Sigmoid colon (tissue), 6 donors: ENCODE measurements at regions not wholly inside any gene's neighbourhood (a gene's known extent, or its start where the extent isn't known, plus 50 kb on each side); places are given as distances from the start of the nearest gene placed in this dataset.

Source experiments
- DNase-seq: peaks from one replicate; pipeline ENCODE4 v3.0.0-alpha.2; 2019
- H3K27ac ChIP-seq, 4 donors: fragments of 200-600 bp; sonication (generic); one replicate each; pipeline ENCODE4 v1.5.1; 2016 to 2019; ENCODE audit warnings: mild to moderate bottlenecking in 1 of 4
- H3K27me3 ChIP-seq, 3 donors: fragments of 200-600 bp; sonication (generic); one replicate each; pipeline ENCODE4 v1.5.1; 2019; ENCODE audit warnings: mild to moderate bottlenecking in 1 of 3
- H3K36me3 ChIP-seq, 4 donors: fragments of 200-600 bp; sonication (generic); one replicate each; pipeline ENCODE4 v1.5.1; 2016 to 2019
- H3K4me1 ChIP-seq, 4 donors: fragments of 200-600 bp; sonication (generic); one replicate each; pipeline ENCODE4 v1.5.1; 2017 to 2019
- H3K4me3 ChIP-seq, 4 donors: fragments of 200-600 bp; sonication (generic); one replicate each; pipeline ENCODE4 v1.5.1; 2017 to 2019; ENCODE audit warnings: mild to moderate bottlenecking in 2 of 4, moderate library complexity in 1 of 4
- H3K9me3 ChIP-seq, 4 donors: fragments of 200-600 bp in 3 of 4; sonication (generic) in 3 of 4; one replicate each; pipeline versions ENCODE4 v1.5.1 to v1.6.1; 2013 to 2019
- CTCF ChIP-seq, 4 experiments: fragments of 450-650 bp in 3 of 4; fragments of 200-600 bp in 1 of 4; IDR thresholded peaks; one replicate each; pipeline ENCODE4 v1.5.1; 2016 to 2019; ENCODE audit warnings: antibody characterized with exemption in 4 of 4, mild to moderate bottlenecking in 3 of 4, moderate library complexity in 2 of 4
- EP300 ChIP-seq, 4 donors: sonication (generic); formaldehyde crosslinking; IDR thresholded peaks; one replicate each; pipeline ENCODE4 v1.6.1; 2017; ENCODE audit warnings: antibody characterized with exemption in 4 of 4
- POLR2A ChIP-seq, 2 donors: fragments of 450-650 bp; IDR thresholded peaks; one replicate each; pipeline ENCODE4 v1.6.1; 2016; ENCODE audit warnings: antibody characterized with exemption in 2 of 2, mild to moderate bottlenecking in 2 of 2, moderate library complexity in 2 of 2
- POLR2AphosphoS5 ChIP-seq, 4 donors: sonication (generic); formaldehyde crosslinking; IDR thresholded peaks; one replicate each; pipeline ENCODE4 v1.6.1; 2017; ENCODE audit warnings: antibody characterized with exemption in 4 of 4
- WGBS, 2 donors: extraction: QIAGEN DNeasy Blood & Tissue Kit; methylation state at CpG; one replicate each; pipeline ENCODE4 v1.1.7; 2013; 5-methylcytosine and 5-hydroxymethylcytosine counted together
- intact Hi-C: fragments of 100-400 bp; cut with DNase I; formaldehyde crosslinking; loops from one replicate; pipeline ENCODE4 v1.15.1; 2023
- donor health status: healthy with polysubstance abuse.
- donor health status: healthy.

DNA sequence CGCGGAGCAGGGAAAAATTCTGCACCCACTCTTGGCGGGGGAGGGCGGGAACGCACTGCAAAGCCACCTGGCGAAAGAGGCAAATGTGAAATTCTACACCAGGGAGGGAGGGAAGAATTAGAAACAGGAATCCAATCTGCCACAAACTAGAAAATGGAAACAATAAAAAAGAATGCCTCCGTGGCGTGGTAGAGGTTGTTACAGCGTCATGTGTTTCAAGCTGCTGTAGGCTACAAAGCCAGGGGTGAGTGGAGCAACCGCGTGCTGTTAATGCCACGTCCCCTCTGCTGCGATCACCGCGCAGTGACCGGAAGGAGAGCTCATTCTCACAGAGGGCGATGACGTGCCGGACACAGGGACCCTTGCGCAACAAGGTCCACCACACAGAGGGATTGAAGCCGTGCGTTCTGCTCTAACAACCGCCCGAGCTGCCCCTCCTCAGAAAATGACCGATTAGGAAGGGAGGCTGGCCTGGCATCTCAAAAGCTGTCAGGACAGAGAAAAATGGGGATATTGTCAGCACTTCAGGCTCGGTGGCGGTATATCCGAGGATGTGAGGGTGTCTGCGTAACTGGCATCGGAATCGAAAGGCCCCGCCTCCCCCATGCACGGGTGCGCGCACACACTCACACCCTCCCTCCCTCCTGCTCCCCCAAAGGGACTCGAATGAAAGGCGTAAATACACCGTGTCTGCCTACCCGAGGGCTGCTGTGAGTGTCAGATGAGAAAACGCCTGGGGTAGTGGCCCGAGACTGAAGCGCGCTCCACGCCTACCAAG lies 70.8 kb upstream of the TNRC6C start:
- Histone ChIP-seq H3K4me1 (peaks cover 5 to 19% (median 11%) of the 10 kb centered on the region in 4 donors), H3K27me3 (no peaks in the 10 kb centered on the region), H3K27ac (peak overlapping the region; percentile 65 to 76 (median 66)), H3K36me3 (no peaks in the 10 kb centered on the region), H3K4me3 (peak overlapping the region; percentile 45 to 61 (median 56)), H3K9me3 (no peaks in the 10 kb centered on the region)
- peak; percentile 96 for DNase-seq
- 4 to 5% methylated on average over 44 of the region's 44 CpGs for WGBS, 2 donors
- intact Hi-C loops: loop anchor here (2.0 to 10.0 kb wide), 3 partner anchors 71 to 127 kb away; partner anchors contain the start of gene TNRC6C
- TF ChIP-seq EP300 (IDR thresholded peaks at IDR 0.05) (peak in 1 of 4 donors; percentile 14), CTCF (IDR thresholded peaks at IDR 0.05) (no peak), POLR2AphosphoS5 (IDR thresholded peaks at IDR 0.05) (peak; percentile 64 to 80 (median 70)), POLR2A (IDR thresholded peaks at IDR 0.05) (no peak)

GRCh38 chr17:77888242-77889134 lies 70.0 kb upstream of the TNRC6C start:
- no peaks in the 10 kb centered on the region for H3K27me3 ChIP-seq
- peaks cover 5 to 14% (median 6%) of the 10 kb centered on the region in 4 donors for H3K4me1 ChIP-seq
- no peaks in the 10 kb centered on the region for H3K36me3 ChIP-seq
- DNase-seq: peak; percentile 61
- H3K9me3 ChIP-seq: no peaks in the 10 kb centered on the region
- intact Hi-C loops: loop anchor here (5.0 to 10.0 kb wide), 2 partner anchors 76 to 126 kb away; no protein-coding TSS in a partner anchor
- H3K4me3 ChIP-seq: peak overlapping the region; percentile 45 to 61 (median 56)
- peak overlapping the region; percentile 65 to 76 (median 66) for H3K27ac ChIP-seq
- 31 to 48% methylated on average over 13 of the region's 13 CpGs for WGBS, 2 donors
- TF ChIP-seq POLR2A (IDR thresholded peaks at IDR 0.05) (no peak), EP300 (IDR thresholded peaks at IDR 0.05) (no peak)

GRCh38 chr17:77889135-77889505 lies 69.4 kb upstream of the TNRC6C start:
- intact Hi-C loops: loop anchor here (5.0 to 10.0 kb wide), 2 partner anchors 77 to 126 kb away; no protein-coding TSS in a partner anchor
- Histone ChIP-seq H3K36me3 (no peaks in the 10 kb centered on the region), H3K4me3 (no peak overlapping the region), H3K9me3 (no peaks in the 10 kb centered on the region), H3K27me3 (no peaks in the 10 kb centered on the region), H3K4me1 (peaks cover 5 to 14% (median 6%) of the 10 kb centered on the region in 4 donors), H3K27ac (no peak overlapping the region)
- TF ChIP-seq CTCF (IDR thresholded peaks at IDR 0.05) (no peak), POLR2AphosphoS5 (IDR thresholded peaks at IDR 0.05) (no peak), POLR2A (IDR thresholded peaks at IDR 0.05) (no peak), EP300 (IDR thresholded peaks at IDR 0.05) (no peak)
- 60 to 87% methylated on average over 4 of the region's 4 CpGs for WGBS, 2 donors
- peak; percentile 44 for DNase-seq

- WGBS, 2 donors: 79 to 91% methylated on average over 28 of the region's 28 CpGs
- intact Hi-C loops: loop anchor here (5.0 to 10.0 kb wide), 2 partner anchors 78 to 125 kb away; no protein-coding TSS in a partner anchor
- H3K27ac ChIP-seq: no peak overlapping the region
- no peaks in the 10 kb centered on the region for H3K27me3 ChIP-seq
- no peaks in the 10 kb centered on the region for H3K9me3 ChIP-seq
- H3K4me3 ChIP-seq: no peak overlapping the region
- no peaks in the 10 kb centered on the region for H3K36me3 ChIP-seq
- peak; percentile 52 for DNase-seq
- H3K4me1 ChIP-seq: peaks cover 5 to 14% (median 6%) of the 10 kb centered on the region in 4 donors
- TF ChIP-seq CTCF (IDR thresholded peaks at IDR 0.05) (no peak), EP300 (IDR thresholded peaks at IDR 0.05) (no peak), POLR2AphosphoS5 (IDR thresholded peaks at IDR 0.05) (no peak), POLR2A (IDR thresholded peaks at IDR 0.05) (no peak)
These were observed 68.4 kb upstream of the TNRC6C start for GRCh38 chr17:77889866-77890760.
